Nephron progenitor cell (in vitro differentiated cells): ENCODE measurements at regions not wholly inside any gene's neighbourhood (a gene's known extent, or its start where the extent isn't known, plus 50 kb on each side); places are given as distances from the start of the nearest gene placed in this dataset.
"Not testable (repeated sequence)": the region's sequence is repeated elsewhere in the genome, so short reads cannot be mapped to it uniquely, and the experiment has no call there.

ENCODE experiments used
- DNase-seq: peaks from one replicate; pipeline ENCODE4 v3.0.0; 2021
- H3K27ac Mint-ChIP-seq: 2 replicates; pipeline ENCODE4 v1.8.0; 2021; ENCODE audit warnings: mild to moderate bottlenecking, moderate library complexity, mixed read lengths
- H3K27me3 Mint-ChIP-seq: 2 replicates; pipeline ENCODE4 v1.8.0; 2021; ENCODE audit warnings: mild to moderate bottlenecking, low read depth, mixed read lengths; ENCODE audit not compliant: poor library complexity
- H3K36me3 Mint-ChIP-seq: 2 replicates; pipeline ENCODE4 v1.8.0; 2021; ENCODE audit warnings: low read depth, mixed read lengths
- H3K4me1 Mint-ChIP-seq: 2 replicates; pipeline ENCODE4 v1.8.0; 2021; ENCODE audit warnings: mixed read lengths
- H3K4me3 Mint-ChIP-seq: 2 replicates; pipeline ENCODE4 v1.8.0; 2021; ENCODE audit warnings: mild to moderate bottlenecking, moderate library complexity, mixed read lengths
- H3K9me3 Mint-ChIP-seq: 2 replicates; pipeline ENCODE4 v1.8.0; 2021; ENCODE audit warnings: mild to moderate bottlenecking, moderate library complexity, mixed read lengths
- TF ChIP-seq, protein P1 (sequence below): fragments of 200-600 bp; sonication (generic); IDR thresholded peaks from 2 replicates; pipeline ENCODE4 v1.5.0; 2021; ENCODE audit warnings: antibody characterized with exemption

DNA sequence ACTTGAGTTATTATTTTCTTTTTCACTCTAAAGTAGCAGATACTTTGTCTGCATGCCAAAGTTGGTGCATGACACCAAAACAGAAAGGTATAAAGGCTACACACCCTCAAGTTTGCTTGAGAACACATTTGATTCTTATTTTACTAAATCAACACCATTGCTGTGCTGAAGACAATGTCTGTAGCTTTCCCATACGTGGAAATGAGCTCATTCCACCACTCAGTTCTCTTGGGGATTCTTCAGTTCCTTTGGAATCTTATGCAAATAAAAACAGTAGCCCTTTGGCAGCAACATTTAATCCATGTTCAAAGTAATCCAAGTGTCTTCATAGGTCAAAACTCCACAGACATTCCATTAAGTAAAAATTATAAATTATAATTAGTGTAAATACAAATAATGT lies 264.9 kb downstream of the TLE1 start:
- H3K4me1 Mint-ChIP-seq, result no peaks in the 10 kb centered on the region
- peaks cover 50% of the 10 kb centered on the region for H3K36me3 Mint-ChIP-seq

GRCh38 chr9:81423589-81424326 lies 265.6 kb downstream of the TLE1 start:
- H3K27me3 Mint-ChIP-seq, result no peaks in the 10 kb centered on the region
- no peak overlapping the region for H3K4me3 Mint-ChIP-seq
- H3K36me3 Mint-ChIP-seq, result peaks cover 51% of the 10 kb centered on the region
- no peak for DNase-seq
- H3K4me1 Mint-ChIP-seq, result no peaks in the 10 kb centered on the region
- TF ChIP-seq, protein P1, sequence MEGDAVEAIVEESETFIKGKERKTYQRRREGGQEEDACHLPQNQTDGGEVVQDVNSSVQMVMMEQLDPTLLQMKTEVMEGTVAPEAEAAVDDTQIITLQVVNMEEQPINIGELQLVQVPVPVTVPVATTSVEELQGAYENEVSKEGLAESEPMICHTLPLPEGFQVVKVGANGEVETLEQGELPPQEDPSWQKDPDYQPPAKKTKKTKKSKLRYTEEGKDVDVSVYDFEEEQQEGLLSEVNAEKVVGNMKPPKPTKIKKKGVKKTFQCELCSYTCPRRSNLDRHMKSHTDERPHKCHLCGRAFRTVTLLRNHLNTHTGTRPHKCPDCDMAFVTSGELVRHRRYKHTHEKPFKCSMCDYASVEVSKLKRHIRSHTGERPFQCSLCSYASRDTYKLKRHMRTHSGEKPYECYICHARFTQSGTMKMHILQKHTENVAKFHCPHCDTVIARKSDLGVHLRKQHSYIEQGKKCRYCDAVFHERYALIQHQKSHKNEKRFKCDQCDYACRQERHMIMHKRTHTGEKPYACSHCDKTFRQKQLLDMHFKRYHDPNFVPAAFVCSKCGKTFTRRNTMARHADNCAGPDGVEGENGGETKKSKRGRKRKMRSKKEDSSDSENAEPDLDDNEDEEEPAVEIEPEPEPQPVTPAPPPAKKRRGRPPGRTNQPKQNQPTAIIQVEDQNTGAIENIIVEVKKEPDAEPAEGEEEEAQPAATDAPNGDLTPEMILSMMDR, result no peak
- H3K9me3 Mint-ChIP-seq, result peaks cover 83% of the 10 kb centered on the region
- no peak overlapping the region for H3K27ac Mint-ChIP-seq

More for the DNA sequence above, 264.9 kb downstream of the TLE1 start:
- peaks cover 83% of the 10 kb centered on the region for H3K9me3 Mint-ChIP-seq
- no peak overlapping the region for H3K27ac Mint-ChIP-seq
- TF ChIP-seq, protein P1, result no peak
- DNase-seq, result no peak
- H3K27me3 Mint-ChIP-seq, result no peaks in the 10 kb centered on the region
- no peak overlapping the region for H3K4me3 Mint-ChIP-seq

- Mint-ChIP-seq H3K4me1 (peaks cover 15% of the 10 kb centered on the region), H3K9me3 (peaks cover 62% of the 10 kb centered on the region), H3K36me3 (peaks cover 36% of the 10 kb centered on the region)
- DNase-seq, H3K27me3 Mint-ChIP-seq, H3K27ac Mint-ChIP-seq, H3K4me3 Mint-ChIP-seq: not testable (repeated sequence)
These were observed 268.3 kb downstream of the TLE1 start for GRCh38 chr9:81421090-81421489.

DNA sequence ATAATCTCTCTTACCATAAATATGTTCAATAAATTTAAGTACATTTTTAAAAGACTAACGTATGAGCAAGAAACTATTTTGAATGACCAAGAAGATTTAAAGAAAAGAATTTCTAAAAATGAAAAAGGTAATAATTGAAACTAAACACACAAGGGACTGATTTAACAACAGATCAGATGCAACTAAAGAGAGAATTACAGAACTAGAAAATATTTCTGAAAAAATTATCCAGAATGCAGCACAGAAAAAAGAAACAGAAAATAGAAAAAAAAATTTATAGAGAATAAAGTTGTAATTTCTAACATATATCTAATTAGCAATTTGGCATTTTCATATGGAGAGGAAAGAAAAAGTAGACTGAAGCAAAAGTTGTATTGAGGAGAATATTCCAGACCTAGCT lies 269.3 kb downstream of the TLE1 start:
- no peak overlapping the region for H3K27ac Mint-ChIP-seq
- peaks cover 15% of the 10 kb centered on the region for H3K4me1 Mint-ChIP-seq
- DNase-seq, result no peak
- no peaks in the 10 kb centered on the region for H3K27me3 Mint-ChIP-seq
- peaks cover 27% of the 10 kb centered on the region for H3K36me3 Mint-ChIP-seq
- H3K4me3 Mint-ChIP-seq, result no peak overlapping the region
- peaks cover 52% of the 10 kb centered on the region for H3K9me3 Mint-ChIP-seq
- TF ChIP-seq, protein P1, result no peak

DNA sequence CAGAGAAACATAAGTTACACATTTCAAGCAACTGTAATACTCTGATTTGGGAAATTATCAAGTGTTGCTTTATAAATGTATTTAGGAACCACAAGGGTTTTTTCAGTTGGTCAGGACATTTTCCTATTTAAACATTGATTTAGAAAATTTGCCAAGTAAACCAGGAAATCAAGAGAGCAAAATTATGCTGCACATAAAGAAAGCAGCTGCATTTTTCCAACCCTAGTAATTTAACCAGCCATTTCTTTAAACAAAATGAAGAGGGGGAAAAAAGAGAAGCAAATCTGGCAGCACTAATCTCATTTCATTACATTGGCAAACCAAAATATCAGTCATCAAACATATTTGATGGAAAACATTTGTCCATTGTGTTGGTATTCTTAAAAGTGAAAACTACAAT lies 271.4 kb downstream of the TLE1 start:
- H3K9me3 Mint-ChIP-seq, result peaks cover 39% of the 10 kb centered on the region
- peaks cover 22% of the 10 kb centered on the region for H3K36me3 Mint-ChIP-seq
- no peak overlapping the region for H3K4me3 Mint-ChIP-seq
- TF ChIP-seq, protein P1, result no peak
- peaks cover 15% of the 10 kb centered on the region for H3K4me1 Mint-ChIP-seq
- no peaks in the 10 kb centered on the region for H3K27me3 Mint-ChIP-seq
- no peak for DNase-seq
- H3K27ac Mint-ChIP-seq, result no peak overlapping the region

GRCh38 chr9:81417299-81417675 lies 272.1 kb downstream of the TLE1 start:
- no peak for DNase-seq
- Mint-ChIP-seq H3K9me3 (peaks cover 36% of the 10 kb centered on the region), H3K36me3 (peaks cover 20% of the 10 kb centered on the region), H3K27ac (peak overlapping the region; percentile 5), H3K27me3 (no peaks in the 10 kb centered on the region), H3K4me3 (no peak overlapping the region), H3K4me1 (peaks cover 15% of the 10 kb centered on the region)
- TF ChIP-seq, protein P1, result no peak
